Body of pancreas (tissue), 4 donors: ENCODE measurements at regions not wholly inside any gene's neighbourhood (a gene's known extent, or its start where the extent isn't known, plus 50 kb on each side); places are given as distances from the start of the nearest gene placed in this dataset.
"Not testable (repeated sequence)": the region's sequence is repeated elsewhere in the genome, so short reads cannot be mapped to it uniquely, and the experiment has no call there.

Experiments used
- ATAC-seq: fragments of 150-250 bp; one replicate; pipeline ENCODE4 v1.9.1; 2016
- DNase-seq, 4 donors: peaks; one replicate each; pipeline ENCODE4 v3.0.0-alpha.2; 2019
- H3K27ac ChIP-seq, 4 donors: fragments of 200-600 bp; sonication (generic); 1 replicate in 3 of 4; 2 replicates in 1 of 4; pipeline versions ENCODE4 v1.5.1 to v1.6.1; 2016 to 2019; ENCODE audit warnings: mild to moderate bottlenecking in 1 of 4, mixed read lengths in 1 of 4, moderate library complexity in 1 of 4
- H3K27me3 ChIP-seq, 2 donors: fragments of 200-600 bp; sonication (generic); one replicate each; pipeline ENCODE4 v1.6.0; 2016; ENCODE audit warnings: mild to moderate bottlenecking in 1 of 2
- H3K36me3 ChIP-seq, 2 donors: fragments of 200-600 bp; sonication (generic); replicated peaks in 1 of 2; 2 replicates each; pipeline ENCODE4 v1.5.1; 2016; ENCODE audit warnings: low read depth in 2 of 2; ENCODE audit not compliant: insufficient read depth in 1 of 2
- H3K4me1 ChIP-seq: fragments of 200-600 bp; sonication (generic); one replicate; pipeline ENCODE4 v1.6.0; 2016
- H3K4me3 ChIP-seq, 2 donors: fragments of 200-600 bp; sonication (generic); 1 replicate in 1 of 2; 2 replicates in 1 of 2; pipeline ENCODE4 v1.5.1; 2016 to 2019
- H3K9me3 ChIP-seq, 3 donors: fragments of 200-600 bp; sonication (generic); 1 replicate in 2 of 3; 2 replicates in 1 of 3; pipeline ENCODE4 v1.5.1; 2016
- POLR2A ChIP-seq, 3 donors: fragments of 450-650 bp; IDR thresholded peaks; one replicate each; pipeline ENCODE4 v1.6.1; 2016; ENCODE audit warnings: antibody characterized with exemption in 3 of 3, mild to moderate bottlenecking in 2 of 3
- WGBS, 2 donors: methylation state at CpG; one replicate each; pipeline ENCODE4 v1.1.5; 2017; 5-methylcytosine and 5-hydroxymethylcytosine counted together
- intact Hi-C: fragments of 100-400 bp; cut with DNase I; formaldehyde crosslinking; loops from one replicate; pipeline ENCODE4 v1.15.1; 2023
- TF ChIP-seq, protein P1 (sequence below), 7 experiments: fragments of 450-650 bp in 4 of 7; fragments of 200-600 bp in 3 of 7; sonication (generic) in 3 of 7; IDR thresholded peaks; one replicate each; pipeline ENCODE4 v1.5.1; 2016 to 2019; ENCODE audit warnings: antibody characterized with exemption in 7 of 7

DNA sequence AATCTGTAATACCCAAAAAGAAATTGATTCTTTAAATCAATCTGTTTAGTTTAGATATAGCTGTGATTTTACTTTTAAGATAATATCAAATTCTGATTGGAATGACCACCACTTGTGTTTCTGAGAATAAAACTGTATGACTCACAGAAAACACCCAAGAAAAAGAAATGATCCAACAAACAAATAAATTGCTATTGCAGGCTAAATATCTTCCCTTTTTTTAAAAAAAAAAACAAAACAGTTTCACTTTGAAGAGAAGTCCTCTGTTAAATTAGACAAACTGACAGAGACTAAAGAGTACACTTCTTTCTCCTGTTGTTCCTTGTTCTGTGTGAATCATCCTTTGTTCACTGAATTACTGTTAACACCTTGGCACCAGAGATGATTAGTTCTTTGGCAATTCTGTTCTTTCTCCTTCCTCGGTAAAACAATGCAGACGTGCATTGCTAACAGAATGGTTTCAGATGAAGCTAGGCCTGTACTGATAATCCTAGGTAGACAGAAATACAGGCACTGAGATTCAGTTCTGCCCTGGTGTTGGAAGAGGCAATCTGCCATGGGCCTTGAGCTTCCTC lies 895.2 kb upstream of the CITED2 start:
- no peaks in the 10 kb centered on the region for H3K4me1 ChIP-seq
- WGBS, 2 donors: 51 to 59% methylated on average over 2 of the region's 2 CpGs
- no peak for ATAC-seq
- TF ChIP-seq, protein P1, sequence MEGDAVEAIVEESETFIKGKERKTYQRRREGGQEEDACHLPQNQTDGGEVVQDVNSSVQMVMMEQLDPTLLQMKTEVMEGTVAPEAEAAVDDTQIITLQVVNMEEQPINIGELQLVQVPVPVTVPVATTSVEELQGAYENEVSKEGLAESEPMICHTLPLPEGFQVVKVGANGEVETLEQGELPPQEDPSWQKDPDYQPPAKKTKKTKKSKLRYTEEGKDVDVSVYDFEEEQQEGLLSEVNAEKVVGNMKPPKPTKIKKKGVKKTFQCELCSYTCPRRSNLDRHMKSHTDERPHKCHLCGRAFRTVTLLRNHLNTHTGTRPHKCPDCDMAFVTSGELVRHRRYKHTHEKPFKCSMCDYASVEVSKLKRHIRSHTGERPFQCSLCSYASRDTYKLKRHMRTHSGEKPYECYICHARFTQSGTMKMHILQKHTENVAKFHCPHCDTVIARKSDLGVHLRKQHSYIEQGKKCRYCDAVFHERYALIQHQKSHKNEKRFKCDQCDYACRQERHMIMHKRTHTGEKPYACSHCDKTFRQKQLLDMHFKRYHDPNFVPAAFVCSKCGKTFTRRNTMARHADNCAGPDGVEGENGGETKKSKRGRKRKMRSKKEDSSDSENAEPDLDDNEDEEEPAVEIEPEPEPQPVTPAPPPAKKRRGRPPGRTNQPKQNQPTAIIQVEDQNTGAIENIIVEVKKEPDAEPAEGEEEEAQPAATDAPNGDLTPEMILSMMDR (IDR thresholded peaks at IDR 0.05): no peak
- TF ChIP-seq POLR2A (IDR thresholded peaks at IDR 0.05): no peak
- no peaks in the 10 kb centered on the region for H3K9me3 ChIP-seq
- H3K27ac ChIP-seq: peak overlapping the region in 1 of 4 donors; percentile 14
- H3K36me3 ChIP-seq: no peaks in the 10 kb centered on the region
- no peak overlapping the region for H3K4me3 ChIP-seq
- no peaks in the 10 kb centered on the region for H3K27me3 ChIP-seq
- intact Hi-C loops: no loop called here
- DNase-seq: no peak

DNA sequence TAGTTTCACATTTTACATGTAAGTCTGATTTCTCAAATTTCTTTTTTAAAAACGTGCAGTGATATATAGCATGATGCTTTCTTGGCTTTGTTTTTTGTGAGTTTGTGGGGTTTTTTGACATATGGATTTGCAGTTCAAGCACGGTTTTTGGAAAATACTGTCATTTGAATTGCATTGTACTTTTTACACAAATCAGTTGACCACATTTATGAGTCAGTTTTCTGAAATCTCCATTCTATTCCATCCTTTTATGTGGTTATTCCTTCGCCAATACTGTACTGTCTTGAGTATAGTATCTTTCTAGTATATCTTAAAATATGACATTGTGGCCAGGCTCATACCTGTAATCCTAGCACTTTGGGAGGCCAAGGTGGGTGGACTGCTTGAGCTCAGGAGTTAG lies 890.0 kb upstream of the CITED2 start:
- no peak for TF ChIP-seq POLR2A (IDR thresholded peaks at IDR 0.05)
- TF ChIP-seq, protein P1 (IDR thresholded peaks at IDR 0.05): no peak
- DNase-seq (no peak), ATAC-seq (no peak)
- H3K4me3 ChIP-seq: no peak overlapping the region
- no peaks in the 10 kb centered on the region for H3K9me3 ChIP-seq
- H3K36me3 ChIP-seq: no peaks in the 10 kb centered on the region
- intact Hi-C loops: no loop called here
- no peak overlapping the region for H3K27ac ChIP-seq
- H3K4me1 ChIP-seq: no peaks in the 10 kb centered on the region
- 79% methylated on average over 3 of the region's 3 CpGs for WGBS, 2 donors
- no peaks in the 10 kb centered on the region for H3K27me3 ChIP-seq

DNA sequence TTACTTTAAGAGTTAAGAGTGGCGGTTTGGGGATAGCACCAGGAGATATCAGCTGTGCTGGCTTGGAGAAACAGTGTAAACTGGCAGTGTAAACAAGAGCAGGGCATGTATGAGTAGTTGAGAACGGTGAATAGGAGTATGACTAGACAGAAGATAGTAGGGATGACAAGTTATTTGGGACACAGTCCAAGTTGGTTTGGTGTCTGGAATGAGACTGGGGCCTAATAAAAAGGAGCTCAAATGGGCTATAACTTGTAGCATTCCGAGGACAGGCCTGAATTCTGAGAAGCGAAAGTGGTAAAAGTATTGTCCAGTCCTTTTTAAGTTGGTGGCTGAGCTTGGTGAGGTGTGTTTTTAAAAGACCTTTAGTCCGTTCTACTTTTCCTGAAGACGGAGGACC lies 883.9 kb upstream of the CITED2 start:
- intact Hi-C loops, H3K36me3 ChIP-seq, H3K9me3 ChIP-seq, H3K4me3 ChIP-seq, H3K4me1 ChIP-seq, DNase-seq, H3K27ac ChIP-seq, ATAC-seq, H3K27me3 ChIP-seq: not testable (repeated sequence)
- 65 to 71% methylated on average over 5 to 6 of the region's 6 CpGs for WGBS, 2 donors

DNA sequence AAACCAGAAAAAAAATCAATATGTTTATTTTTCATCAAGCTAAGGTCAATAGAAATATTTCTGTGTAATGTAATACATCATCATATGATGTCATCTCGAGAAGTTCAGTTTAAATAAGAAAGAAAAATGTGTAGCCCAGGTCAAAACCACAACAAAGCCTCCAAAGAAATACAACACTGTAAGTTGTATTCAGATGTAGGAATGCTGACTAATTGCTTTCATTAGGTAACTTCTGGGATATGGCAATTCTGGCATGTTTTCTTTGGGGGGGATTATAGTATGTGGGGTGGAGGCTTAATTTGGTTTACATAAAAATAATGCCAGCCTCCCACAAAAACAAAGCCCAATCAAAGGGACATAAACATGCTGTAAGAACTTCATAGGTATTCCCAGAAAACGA lies 881.8 kb upstream of the CITED2 start:
- Histone ChIP-seq H3K27ac (no peak overlapping the region), H3K27me3 (no peaks in the 10 kb centered on the region), H3K4me1 (peaks cover 5% of the 10 kb centered on the region), H3K36me3 (no peaks in the 10 kb centered on the region), H3K9me3 (no peaks in the 10 kb centered on the region), H3K4me3 (no peak overlapping the region)
- no peak for ATAC-seq
- intact Hi-C loops: no loop called here
- no peak for TF ChIP-seq POLR2A (IDR thresholded peaks at IDR 0.05)
- TF ChIP-seq, protein P1 (IDR thresholded peaks at IDR 0.05): no peak
- DNase-seq: no peak
- WGBS, 2 donors: 34 to 42% methylated on average over 2 of the region's 2 CpGs

DNA sequence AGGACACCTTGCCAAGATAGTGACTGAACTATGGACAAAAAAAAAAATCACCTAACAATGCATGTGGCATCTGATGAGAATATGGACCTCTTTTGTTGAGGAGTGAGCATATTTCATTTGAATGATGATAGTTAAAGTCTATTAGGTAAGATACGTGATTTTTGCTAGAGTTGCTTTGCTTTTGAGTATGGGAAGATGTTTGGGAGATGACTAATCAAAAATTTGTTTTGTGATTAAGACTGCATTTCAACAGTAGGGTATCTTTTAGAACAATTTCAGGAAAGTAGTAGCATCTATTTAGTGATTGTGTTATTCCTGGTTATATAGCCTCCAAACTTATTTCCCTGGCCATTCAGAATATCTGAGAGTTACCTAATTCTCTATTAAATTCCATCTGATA lies 878.6 kb upstream of the CITED2 start:
- H3K4me3 ChIP-seq: no peak overlapping the region
- peaks cover 5% of the 10 kb centered on the region for H3K4me1 ChIP-seq
- H3K27ac ChIP-seq: no peak overlapping the region
- no peaks in the 10 kb centered on the region for H3K9me3 ChIP-seq
- WGBS, 2 donors: 54 to 71% methylated on average over 1 of the region's 1 CpG
- no peak for TF ChIP-seq POLR2A (IDR thresholded peaks at IDR 0.05)
- TF ChIP-seq, protein P1 (IDR thresholded peaks at IDR 0.05): no peak
- no peak for DNase-seq
- ATAC-seq: no peak
- H3K27me3 ChIP-seq: no peaks in the 10 kb centered on the region
- intact Hi-C loops: no loop called here
- H3K36me3 ChIP-seq: no peaks in the 10 kb centered on the region
